22Rv1 (cell line): ENCODE measurements at regions not wholly inside any gene's neighbourhood (a gene's known extent, or its start where the extent isn't known, plus 50 kb on each side); places are given as distances from the start of the nearest gene placed in this dataset.
"Not testable (repeated sequence)": the region's sequence is repeated elsewhere in the genome, so short reads cannot be mapped to it uniquely, and the experiment has no call there.

Experiments
- H3K27ac ChIP-seq: fragments of 450-650 bp; 2 replicates; pipeline ENCODE4 v1.5.1; 2017
- CTCF ChIP-seq: fragments of 450-650 bp; IDR thresholded peaks from 2 replicates; pipeline ENCODE4 v1.5.1; 2017; ENCODE audit warnings: mild to moderate bottlenecking
- ZFX ChIP-seq: fragments of 450-650 bp; IDR thresholded peaks from 2 replicates; pipeline ENCODE4 v1.6.1; 2017; ENCODE audit warnings: antibody characterized with exemption, borderline replicate concordance

- H3K27ac ChIP-seq, result no peak overlapping the region
- TF ChIP-seq CTCF (no peak), ZFX (no peak)
These were observed 118.3 kb upstream of the MRPS22 start for GRCh38 chr3:139225548-139225947.

- H3K27ac ChIP-seq, result no peak overlapping the region
- TF ChIP-seq CTCF, result no peak
- no peak for TF ChIP-seq ZFX
These were observed 117.1 kb upstream of the MRPS22 start for GRCh38 chr3:139226731-139227130.

DNA sequence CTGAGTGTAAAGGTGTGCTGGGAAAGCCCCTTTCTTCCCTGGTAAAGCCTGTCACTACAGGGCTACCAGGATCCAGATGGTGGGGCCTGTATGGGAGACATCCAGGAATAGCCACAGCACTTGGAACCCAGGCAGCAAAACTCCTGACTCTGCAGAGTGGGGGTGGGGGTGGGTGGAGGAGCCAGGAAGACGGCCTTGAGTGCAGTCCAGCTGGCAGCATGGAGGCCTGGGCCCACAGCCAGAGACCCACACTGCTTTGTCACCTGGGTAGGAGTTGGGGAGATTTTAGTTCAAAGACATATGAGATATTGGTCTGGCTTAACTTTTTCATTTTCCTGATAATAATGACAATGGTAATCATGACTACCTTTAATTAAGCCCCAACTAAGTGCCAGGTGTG is 116.7 kb upstream of the MRPS22 start:
- H3K27ac ChIP-seq, result no peak overlapping the region
- TF ChIP-seq ZFX (no peak), CTCF (no peak)

GRCh38 chr3:139227827-139228226 is 116.0 kb upstream of the MRPS22 start:
- TF ChIP-seq ZFX (no peak), CTCF (no peak)
- no peak overlapping the region for H3K27ac ChIP-seq

- no peak overlapping the region for H3K27ac ChIP-seq
- TF ChIP-seq CTCF, result no peak
- TF ChIP-seq ZFX, result no peak
These were observed 113.4 kb upstream of the MRPS22 start for GRCh38 chr3:139230391-139230790.

DNA sequence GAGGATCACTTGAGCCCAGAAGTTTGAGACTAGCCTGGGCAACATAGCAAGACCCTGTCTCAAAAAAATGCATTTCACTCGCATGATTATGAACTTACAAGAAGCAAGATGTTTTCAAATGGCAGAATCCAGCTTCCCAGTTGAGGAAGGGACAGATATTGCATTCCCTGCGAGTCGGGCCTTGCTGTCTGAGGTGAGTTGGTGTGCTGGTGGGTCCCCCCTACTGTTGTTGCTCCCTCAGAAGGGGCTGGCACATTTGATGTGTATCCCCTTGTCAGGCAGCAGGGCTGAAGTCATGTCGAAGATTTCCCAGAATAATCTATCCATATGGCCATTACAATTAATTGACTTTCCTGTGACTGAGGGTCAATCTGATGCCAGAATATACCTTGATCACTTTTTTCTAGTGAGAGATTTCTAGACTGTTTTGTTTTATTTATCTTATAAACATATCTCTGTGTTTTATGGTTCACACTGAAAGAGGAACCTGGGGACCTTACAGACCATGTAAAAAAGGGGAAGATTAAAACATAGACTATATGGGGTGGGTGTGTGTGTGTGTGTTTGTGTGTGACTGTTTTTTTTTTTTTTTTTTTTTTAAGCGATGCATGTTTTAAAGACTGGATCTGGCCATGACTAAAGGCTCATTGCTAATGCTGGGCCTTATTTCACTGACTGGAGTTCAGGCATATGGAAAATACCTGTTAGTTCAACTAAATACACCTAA is 112.1 kb upstream of the MRPS22 start:
- no peak overlapping the region for H3K27ac ChIP-seq
- no peak for TF ChIP-seq ZFX
- no peak for TF ChIP-seq CTCF

DNA sequence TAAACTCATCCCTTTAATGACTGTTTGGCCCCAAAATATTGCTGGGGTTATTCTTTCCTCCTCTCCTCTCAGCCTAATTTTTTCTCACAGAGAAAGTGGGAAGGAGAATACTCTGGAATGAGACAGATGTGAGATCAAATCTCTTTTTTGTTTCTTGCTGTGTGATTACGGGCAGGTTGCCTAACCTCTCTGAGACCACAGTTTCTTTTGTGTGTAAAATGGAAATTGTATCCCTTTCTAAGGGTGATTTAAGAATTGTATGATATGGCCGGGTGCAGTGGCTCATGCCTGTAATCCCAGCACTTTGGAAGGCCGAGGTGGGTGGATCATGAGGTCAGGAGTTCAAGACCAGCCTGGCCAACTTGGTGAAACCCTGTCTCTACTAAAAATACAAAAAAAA is 111.5 kb upstream of the MRPS22 start:
- not testable (repeated sequence) for H3K27ac ChIP-seq

GRCh38 chr3:139234491-139234890 is 109.3 kb upstream of the MRPS22 start:
- TF ChIP-seq CTCF (no peak), ZFX (no peak)
- no peak overlapping the region for H3K27ac ChIP-seq
